A673 (cell line): ENCODE measurements at regions not wholly inside any gene's neighbourhood (a gene's known extent, or its start where the extent isn't known, plus 50 kb on each side); places are given as distances from the start of the nearest gene placed in this dataset.

Source experiments
- CTCF ChIP-seq: fragments of 300-800, 200-600 bp; sonication (generic); conservative IDR thresholded peaks from 2 replicates; pipeline ENCODE4 v1.5.1; 2017; ENCODE audit warnings: low read depth, mild to moderate bottlenecking, antibody characterized with exemption, low read length, moderate library complexity, mixed read lengths
- EZH2 ChIP-seq: fragments of 200-600 bp; sonication (generic); IDR thresholded peaks from 2 replicates; pipeline ENCODE4 v1.6.1; 2017; ENCODE audit warnings: borderline replicate concordance, low read depth, mild to moderate bottlenecking, mixed read lengths, antibody characterized with exemption, low read length; ENCODE audit not compliant: poor library complexity, severe bottlenecking

DNA sequence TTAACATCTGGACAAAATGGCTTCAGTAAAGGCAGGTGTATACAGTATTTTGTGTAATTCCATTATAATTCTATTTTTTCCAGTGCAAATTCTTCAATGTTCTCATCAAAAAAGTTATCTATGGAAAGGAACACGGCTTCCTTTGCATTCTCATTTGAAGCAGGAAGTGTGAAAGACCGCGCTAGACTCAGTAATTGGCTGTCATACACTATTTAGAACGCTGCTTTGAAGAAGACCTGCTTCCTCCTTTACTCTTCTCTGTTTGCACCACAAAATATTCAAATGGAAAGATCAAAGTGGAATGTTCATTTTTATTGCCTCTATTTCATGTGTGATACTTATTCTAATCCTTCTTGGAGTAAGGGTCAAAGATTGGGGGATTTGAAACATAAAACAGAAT lies 883.7 kb downstream of the TSN start:
- TF ChIP-seq CTCF (no peak), EZH2 (no peak)
